Body of pancreas (tissue), 4 donors: ENCODE measurements at regions not wholly inside any gene's neighbourhood (a gene's known extent, or its start where the extent isn't known, plus 50 kb on each side); places are given as distances from the start of the nearest gene placed in this dataset.

Experiments
- POLR2A ChIP-seq, 3 donors: fragments of 450-650 bp; IDR thresholded peaks; one replicate each; pipeline ENCODE4 v1.6.1; 2016; ENCODE audit warnings: antibody characterized with exemption in 3 of 3, mild to moderate bottlenecking in 2 of 3
- TF ChIP-seq, protein P1 (sequence below), 7 experiments: fragments of 450-650 bp in 4 of 7; fragments of 200-600 bp in 3 of 7; sonication (generic) in 3 of 7; IDR thresholded peaks; one replicate each; pipeline ENCODE4 v1.5.1; 2016 to 2019; ENCODE audit warnings: antibody characterized with exemption in 7 of 7

DNA sequence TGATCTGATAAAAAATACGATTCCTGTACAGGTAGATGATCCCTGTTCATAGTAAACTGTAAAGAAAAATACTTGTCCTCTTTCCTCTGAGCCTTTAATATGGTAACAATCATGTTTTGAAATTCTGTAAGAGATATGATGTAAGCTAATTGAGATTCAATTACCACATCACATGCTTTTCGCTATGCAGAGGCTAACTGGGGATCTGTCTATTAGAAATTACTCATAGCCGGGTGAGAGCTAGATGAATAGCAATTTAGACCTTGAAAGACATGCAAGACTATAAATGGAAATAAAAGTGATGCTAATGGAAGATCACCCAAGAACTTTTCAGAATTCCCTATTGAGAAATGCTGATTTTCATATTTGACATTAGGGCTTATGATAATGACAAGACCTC, 579.9 kb upstream of the ZNF717 start:
- TF ChIP-seq, protein P1, sequence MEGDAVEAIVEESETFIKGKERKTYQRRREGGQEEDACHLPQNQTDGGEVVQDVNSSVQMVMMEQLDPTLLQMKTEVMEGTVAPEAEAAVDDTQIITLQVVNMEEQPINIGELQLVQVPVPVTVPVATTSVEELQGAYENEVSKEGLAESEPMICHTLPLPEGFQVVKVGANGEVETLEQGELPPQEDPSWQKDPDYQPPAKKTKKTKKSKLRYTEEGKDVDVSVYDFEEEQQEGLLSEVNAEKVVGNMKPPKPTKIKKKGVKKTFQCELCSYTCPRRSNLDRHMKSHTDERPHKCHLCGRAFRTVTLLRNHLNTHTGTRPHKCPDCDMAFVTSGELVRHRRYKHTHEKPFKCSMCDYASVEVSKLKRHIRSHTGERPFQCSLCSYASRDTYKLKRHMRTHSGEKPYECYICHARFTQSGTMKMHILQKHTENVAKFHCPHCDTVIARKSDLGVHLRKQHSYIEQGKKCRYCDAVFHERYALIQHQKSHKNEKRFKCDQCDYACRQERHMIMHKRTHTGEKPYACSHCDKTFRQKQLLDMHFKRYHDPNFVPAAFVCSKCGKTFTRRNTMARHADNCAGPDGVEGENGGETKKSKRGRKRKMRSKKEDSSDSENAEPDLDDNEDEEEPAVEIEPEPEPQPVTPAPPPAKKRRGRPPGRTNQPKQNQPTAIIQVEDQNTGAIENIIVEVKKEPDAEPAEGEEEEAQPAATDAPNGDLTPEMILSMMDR (IDR thresholded peaks at IDR 0.05): no peak
- no peak for TF ChIP-seq POLR2A (IDR thresholded peaks at IDR 0.05)
